Hepatocyte (in vitro differentiated cells): ENCODE measurements at regions not wholly inside any gene's neighbourhood (a gene's known extent, or its start where the extent isn't known, plus 50 kb on each side); places are given as distances from the start of the nearest gene placed in this dataset.

Source experiments
- DNase-seq: peaks from one replicate; pipeline ENCODE4 v3.0.0-alpha.2; 2016; ENCODE audit warnings: low spot score
- H2AFZ ChIP-seq: fragments of 200-600 bp; sonication (generic); 2 replicates; pipeline ENCODE4 v1.6.0; 2016; ENCODE audit warnings: antibody characterized with exemption, mild to moderate bottlenecking
- H3K27ac ChIP-seq: fragments of 200-600 bp; sonication (generic); 2 replicates; pipeline ENCODE4 v1.5.1; 2016; ENCODE audit warnings: mild to moderate bottlenecking
- H3K27me3 ChIP-seq: fragments of 200-600 bp; sonication (generic); 2 replicates; pipeline ENCODE4 v1.6.1; 2016
- H3K36me3 ChIP-seq: fragments of 200-600 bp; sonication (generic); replicated peaks from 2 replicates; pipeline ENCODE4 v1.5.1; 2016; ENCODE audit warnings: low read depth; ENCODE audit not compliant: insufficient read depth
- H3K4me1 ChIP-seq: fragments of 200-600 bp; sonication (generic); 2 replicates; pipeline ENCODE4 v1.5.1; 2016; ENCODE audit warnings: mild to moderate bottlenecking, moderate library complexity; ENCODE audit not compliant: insufficient read depth
- H3K4me2 ChIP-seq: fragments of 200-600 bp; sonication (generic); 2 replicates; pipeline ENCODE4 v1.6.0; 2016
- H3K4me3 ChIP-seq: fragments of 200-600 bp; sonication (generic); 2 replicates; pipeline ENCODE4 v1.5.1; 2016; ENCODE audit warnings: mild to moderate bottlenecking
- H3K79me2 ChIP-seq: fragments of 200-600 bp; sonication (generic); 2 replicates; pipeline ENCODE4 v1.6.0; 2017; ENCODE audit warnings: mild to moderate bottlenecking
- H3K9me2 ChIP-seq: fragments of 200-600 bp; sonication (generic); replicated peaks from 2 replicates; pipeline ENCODE4 v1.6.0; 2017; ENCODE audit warnings: mild to moderate bottlenecking; ENCODE audit not compliant: insufficient read depth
- H3K9me3 ChIP-seq: fragments of 200-600 bp; sonication (generic); 2 replicates; pipeline ENCODE4 v1.5.1; 2016; ENCODE audit warnings: low read depth, mild to moderate bottlenecking
- H4K20me1 ChIP-seq: fragments of 200-600 bp; sonication (generic); 2 replicates; pipeline ENCODE4 v1.6.0; 2016; ENCODE audit warnings: mild to moderate bottlenecking; ENCODE audit not compliant: insufficient read depth, poor library complexity, severe bottlenecking
- CTCF ChIP-seq: fragments of 200-600 bp; sonication (generic); IDR thresholded peaks from 2 replicates; pipeline ENCODE4 v1.5.1; 2016; ENCODE audit warnings: antibody characterized with exemption, mild to moderate bottlenecking; ENCODE audit not compliant: poor library complexity
- EZH2 ChIP-seq: fragments of 200-600 bp; sonication (generic); IDR thresholded peaks from 2 replicates; pipeline ENCODE4 v1.6.1; 2016; ENCODE audit warnings: antibody characterized with exemption, mild to moderate bottlenecking, borderline replicate concordance
- EZH2phosphoT487 ChIP-seq: fragments of 200-600 bp; sonication (generic); IDR thresholded peaks from one replicate; pipeline ENCODE4 v1.6.1; 2018; ENCODE audit warnings: antibody characterized with exemption, mild to moderate bottlenecking, low read depth, moderate library complexity; ENCODE audit not compliant: unreplicated experiment, severe bottlenecking
- WGBS: methylation state at CpG from one replicate; pipeline ENCODE4 v1.1.6; 2016; ENCODE audit warnings: low lambda C conversion rate; ENCODE audit errors: missing lambda C conversion rate; 5-methylcytosine and 5-hydroxymethylcytosine counted together

GRCh38 chr9:25935188-25935587 lies 256.9 kb upstream of the TUSC1 start:
- Histone ChIP-seq H3K4me1 (no peaks in the 10 kb centered on the region), H3K27ac (no peak overlapping the region), H3K4me2 (no peak overlapping the region), H4K20me1 (no peaks in the 10 kb centered on the region), H3K79me2 (no peaks in the 10 kb centered on the region), H3K36me3 (no peaks in the 10 kb centered on the region), H3K27me3 (no peaks in the 10 kb centered on the region), H3K4me3 (no peak overlapping the region), H3K9me3 (no peaks in the 10 kb centered on the region), H2AFZ (no peak overlapping the region), H3K9me2 (no peaks in the 10 kb centered on the region)
- no peak for DNase-seq
- no peak for TF ChIP-seq EZH2phosphoT487
- TF ChIP-seq EZH2, result no peak
- no peak for TF ChIP-seq CTCF
- WGBS, result 78% methylated on average over 2 of the region's 2 CpGs

GRCh38 chr9:25918761-25919160 lies 240.5 kb upstream of the TUSC1 start:
- no peak overlapping the region for H3K4me3 ChIP-seq
- H4K20me1 ChIP-seq, result no peaks in the 10 kb centered on the region
- no peak overlapping the region for H3K27ac ChIP-seq
- H2AFZ ChIP-seq, result no peak overlapping the region
- H3K9me3 ChIP-seq, result no peaks in the 10 kb centered on the region
- H3K79me2 ChIP-seq, result no peaks in the 10 kb centered on the region
- no peaks in the 10 kb centered on the region for H3K27me3 ChIP-seq
- H3K36me3 ChIP-seq, result no peaks in the 10 kb centered on the region
- H3K4me2 ChIP-seq, result no peak overlapping the region
- TF ChIP-seq EZH2 (no peak), EZH2phosphoT487 (no peak), CTCF (no peak)
- no peaks in the 10 kb centered on the region for H3K4me1 ChIP-seq
- H3K9me2 ChIP-seq, result no peaks in the 10 kb centered on the region
- DNase-seq, result no peak
- WGBS, result 87% methylated on average over 2 of the region's 2 CpGs

GRCh38 chr9:25917731-25918362 lies 239.6 kb upstream of the TUSC1 start:
- H3K27ac ChIP-seq, result no peak overlapping the region
- H3K4me3 ChIP-seq, result no peak overlapping the region
- TF ChIP-seq EZH2phosphoT487, result no peak
- no peak for TF ChIP-seq CTCF
- no peak for TF ChIP-seq EZH2
- no peaks in the 10 kb centered on the region for H3K4me1 ChIP-seq
- no peaks in the 10 kb centered on the region for H4K20me1 ChIP-seq
- H3K79me2 ChIP-seq, result no peaks in the 10 kb centered on the region
- H3K4me2 ChIP-seq, result no peak overlapping the region
- no peak for DNase-seq
- no peaks in the 10 kb centered on the region for H3K36me3 ChIP-seq
- H3K9me3 ChIP-seq, result no peaks in the 10 kb centered on the region
- H3K27me3 ChIP-seq, result no peaks in the 10 kb centered on the region
- no peaks in the 10 kb centered on the region for H3K9me2 ChIP-seq
- no peak overlapping the region for H2AFZ ChIP-seq

GRCh38 chr9:25913806-25914205 lies 235.6 kb upstream of the TUSC1 start:
- Histone ChIP-seq H3K4me1 (no peaks in the 10 kb centered on the region), H4K20me1 (no peaks in the 10 kb centered on the region), H3K4me3 (no peak overlapping the region), H3K27me3 (no peaks in the 10 kb centered on the region), H2AFZ (no peak overlapping the region), H3K4me2 (no peak overlapping the region), H3K36me3 (no peaks in the 10 kb centered on the region), H3K27ac (no peak overlapping the region), H3K9me3 (no peaks in the 10 kb centered on the region), H3K9me2 (no peaks in the 10 kb centered on the region), H3K79me2 (no peaks in the 10 kb centered on the region)
- DNase-seq, result no peak
- WGBS, result 88% methylated on average over 4 of the region's 4 CpGs
- no peak for TF ChIP-seq EZH2phosphoT487
- TF ChIP-seq EZH2, result no peak
- TF ChIP-seq CTCF, result no peak
